ENCODE measurements at regions not wholly inside any gene's neighbourhood (a gene's known extent, or its start where the extent isn't known, plus 50 kb on each side); places are given as distances from the start of the nearest gene placed in this dataset.

- intact Hi-C loops (cut with DNase I) = no loop called here
- no peak for DNase-seq
- Histone ChIP-seq H3K27me3 (no peaks in the 10 kb centered on the region), H3K27ac (no peak overlapping the region), H3K4me1 (peaks cover 0 to 15% (median 9%) of the 10 kb centered on the region in 9 donors), H3K36me3 (no peaks in the 10 kb centered on the region), H3K9me3 (no peaks in the 10 kb centered on the region), H3K4me3 (no peak overlapping the region)
- WGBS, 2 donors = 88 to 89% methylated on average over 2 of the region's 2 CpGs
- no peak for ATAC-seq
- no peak for TF ChIP-seq CTCF (IDR thresholded peaks at IDR 0.05)
Observed at GRCh38 chr1:168906367-168906766, 177.4 kb upstream of the DPT start.

- WGBS, 2 donors = 89 to 94% methylated on average over 5 of the region's 5 CpGs
- no peak for TF ChIP-seq CTCF (IDR thresholded peaks at IDR 0.05)
- H3K27me3 ChIP-seq = no peaks in the 10 kb centered on the region
- ATAC-seq (no peak), DNase-seq (no peak)
- H3K9me3 ChIP-seq = no peaks in the 10 kb centered on the region
- intact Hi-C loops (cut with DNase I) = no loop called here
- H3K4me3 ChIP-seq = no peak overlapping the region
- peaks cover 0 to 15% (median 9%) of the 10 kb centered on the region in 9 donors for H3K4me1 ChIP-seq
- no peak overlapping the region for H3K27ac ChIP-seq
- H3K36me3 ChIP-seq = no peaks in the 10 kb centered on the region
Observed at GRCh38 chr1:168907053-168907452, 178.0 kb upstream of the DPT start.

GRCh38 chr1:168907786-168908348 lies 178.9 kb upstream of the DPT start:
- ATAC-seq (peak in 6 of 8 donors; percentile 46 to 82 (median 66)), DNase-seq (no peak)
- Histone ChIP-seq H3K9me3 (no peaks in the 10 kb centered on the region), H3K27ac (peak overlapping the region in 1 of 10 donors; percentile 6), H3K4me3 (no peak overlapping the region), H3K27me3 (no peaks in the 10 kb centered on the region), H3K36me3 (no peaks in the 10 kb centered on the region), H3K4me1 (peaks cover 0 to 15% (median 9%) of the 10 kb centered on the region in 9 donors)
- intact Hi-C loops (cut with DNase I) = no loop called here
- no peak for TF ChIP-seq CTCF (IDR thresholded peaks at IDR 0.05)

GRCh38 chr1:168910403-168910802 lies 181.4 kb upstream of the DPT start:
- TF ChIP-seq CTCF (IDR thresholded peaks at IDR 0.05) = no peak
- 71 to 84% methylated on average over 2 of the region's 2 CpGs for WGBS, 2 donors

More at GRCh38 chr1:168910403-168910802, 181.4 kb upstream of the DPT start:
- Histone ChIP-seq H3K4me3 (no peak overlapping the region), H3K27me3 (no peaks in the 10 kb centered on the region), H3K27ac (no peak overlapping the region), H3K4me1 (peaks cover 0 to 15% (median 9%) of the 10 kb centered on the region in 9 donors), H3K36me3 (no peaks in the 10 kb centered on the region), H3K9me3 (no peaks in the 10 kb centered on the region)
- no peak for ATAC-seq
- intact Hi-C loops (cut with DNase I) = no loop called here
- DNase-seq = no peak

Measured in heart right ventricle (tissue), 16 donors.